ENCODE measurements at regions not wholly inside any gene's neighbourhood (a gene's known extent, or its start where the extent isn't known, plus 50 kb on each side); places are given as distances from the start of the nearest gene placed in this dataset.
"Not testable (repeated sequence)": the region's sequence is repeated elsewhere in the genome, so short reads cannot be mapped to it uniquely, and the experiment has no call there.

GRCh38 chr19:13634658-13635057 is 128.4 kb upstream of the CACNA1A start:
- Histone ChIP-seq H3K4me1 (no peaks in the 10 kb centered on the region), H3K4me3 (no peak overlapping the region), H3K27ac (no peak overlapping the region), H3K9me3 (no peaks in the 10 kb centered on the region), H3K27me3 (peaks cover 2% of the 10 kb centered on the region), H3K36me3 (no peaks in the 10 kb centered on the region)
- TF ChIP-seq, protein P1, sequence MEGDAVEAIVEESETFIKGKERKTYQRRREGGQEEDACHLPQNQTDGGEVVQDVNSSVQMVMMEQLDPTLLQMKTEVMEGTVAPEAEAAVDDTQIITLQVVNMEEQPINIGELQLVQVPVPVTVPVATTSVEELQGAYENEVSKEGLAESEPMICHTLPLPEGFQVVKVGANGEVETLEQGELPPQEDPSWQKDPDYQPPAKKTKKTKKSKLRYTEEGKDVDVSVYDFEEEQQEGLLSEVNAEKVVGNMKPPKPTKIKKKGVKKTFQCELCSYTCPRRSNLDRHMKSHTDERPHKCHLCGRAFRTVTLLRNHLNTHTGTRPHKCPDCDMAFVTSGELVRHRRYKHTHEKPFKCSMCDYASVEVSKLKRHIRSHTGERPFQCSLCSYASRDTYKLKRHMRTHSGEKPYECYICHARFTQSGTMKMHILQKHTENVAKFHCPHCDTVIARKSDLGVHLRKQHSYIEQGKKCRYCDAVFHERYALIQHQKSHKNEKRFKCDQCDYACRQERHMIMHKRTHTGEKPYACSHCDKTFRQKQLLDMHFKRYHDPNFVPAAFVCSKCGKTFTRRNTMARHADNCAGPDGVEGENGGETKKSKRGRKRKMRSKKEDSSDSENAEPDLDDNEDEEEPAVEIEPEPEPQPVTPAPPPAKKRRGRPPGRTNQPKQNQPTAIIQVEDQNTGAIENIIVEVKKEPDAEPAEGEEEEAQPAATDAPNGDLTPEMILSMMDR (IDR thresholded peaks at IDR 0.05), result no peak
- TF ChIP-seq POLR2A (IDR thresholded peaks at IDR 0.05) (no peak), EP300 (IDR thresholded peaks at IDR 0.05) (no peak), POLR2AphosphoS5 (IDR thresholded peaks at IDR 0.05) (no peak)
- no peak for DNase-seq (ENCODE audit: low spot score in 2 of 2)
- 87% methylated on average over 6 of the region's 6 CpGs for WGBS

DNA sequence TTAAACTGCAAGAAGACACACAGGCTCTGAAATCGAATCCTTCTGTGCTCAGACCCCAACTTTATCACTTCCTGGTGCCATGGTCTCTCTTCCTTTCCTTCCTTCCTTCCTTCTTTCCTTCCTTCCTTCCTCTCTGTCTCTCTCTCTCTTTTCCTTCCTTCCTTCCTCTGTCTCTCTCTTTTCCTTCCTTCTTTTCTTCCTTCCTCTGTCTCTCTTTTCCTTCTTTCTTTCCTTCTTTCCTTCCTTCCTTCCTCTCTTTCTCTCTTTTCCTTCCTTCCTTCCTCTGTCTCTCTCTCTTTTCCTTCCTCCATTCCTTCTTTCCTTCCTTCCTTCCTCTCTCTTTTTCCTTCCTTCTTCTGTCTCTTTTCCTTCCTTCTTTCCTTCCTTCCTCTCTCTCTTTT is 127.2 kb upstream of the CACNA1A start:
- Histone ChIP-seq H3K4me1 (no peaks in the 10 kb centered on the region), H3K36me3 (no peaks in the 10 kb centered on the region), H3K27ac (no peak overlapping the region), H3K9me3 (no peaks in the 10 kb centered on the region), H3K4me3 (no peak overlapping the region), H3K27me3 (peaks cover 8% of the 10 kb centered on the region)
- WGBS, result 59% methylated on average over 1 of the region's 1 CpG
- no peak for TF ChIP-seq POLR2AphosphoS5 (IDR thresholded peaks at IDR 0.05)
- no peak for TF ChIP-seq POLR2A (IDR thresholded peaks at IDR 0.05)
- DNase-seq (ENCODE audit: low spot score in 2 of 2), result no peak

- WGBS, result 3% methylated on average over 6 of the region's 6 CpGs
- H3K27ac ChIP-seq, result no peak overlapping the region
- no peak overlapping the region for H3K4me3 ChIP-seq
- H3K27me3 ChIP-seq, result peaks cover 8% of the 10 kb centered on the region
- no peak for TF ChIP-seq POLR2A (IDR thresholded peaks at IDR 0.05)
- no peak for TF ChIP-seq EP300 (IDR thresholded peaks at IDR 0.05)
- TF ChIP-seq POLR2AphosphoS5 (IDR thresholded peaks at IDR 0.05), result no peak
- TF ChIP-seq, protein P1 (IDR thresholded peaks at IDR 0.05), result no peak
- no peaks in the 10 kb centered on the region for H3K4me1 ChIP-seq
- no peaks in the 10 kb centered on the region for H3K36me3 ChIP-seq
- H3K9me3 ChIP-seq, result no peaks in the 10 kb centered on the region
- no peak for DNase-seq (ENCODE audit: low spot score in 2 of 2)
Observed at GRCh38 chr19:13633109-13633508, 126.8 kb upstream of the CACNA1A start.

GRCh38 chr19:13632164-13632563 is 125.9 kb upstream of the CACNA1A start:
- WGBS, result 89% methylated on average over 7 of the region's 7 CpGs
- peaks cover 17% of the 10 kb centered on the region for H3K27me3 ChIP-seq
- DNase-seq (ENCODE audit: low spot score in 2 of 2); H3K9me3 ChIP-seq; H3K4me3 ChIP-seq; H3K27ac ChIP-seq; H3K4me1 ChIP-seq; H3K36me3 ChIP-seq: not testable (repeated sequence)

DNA sequence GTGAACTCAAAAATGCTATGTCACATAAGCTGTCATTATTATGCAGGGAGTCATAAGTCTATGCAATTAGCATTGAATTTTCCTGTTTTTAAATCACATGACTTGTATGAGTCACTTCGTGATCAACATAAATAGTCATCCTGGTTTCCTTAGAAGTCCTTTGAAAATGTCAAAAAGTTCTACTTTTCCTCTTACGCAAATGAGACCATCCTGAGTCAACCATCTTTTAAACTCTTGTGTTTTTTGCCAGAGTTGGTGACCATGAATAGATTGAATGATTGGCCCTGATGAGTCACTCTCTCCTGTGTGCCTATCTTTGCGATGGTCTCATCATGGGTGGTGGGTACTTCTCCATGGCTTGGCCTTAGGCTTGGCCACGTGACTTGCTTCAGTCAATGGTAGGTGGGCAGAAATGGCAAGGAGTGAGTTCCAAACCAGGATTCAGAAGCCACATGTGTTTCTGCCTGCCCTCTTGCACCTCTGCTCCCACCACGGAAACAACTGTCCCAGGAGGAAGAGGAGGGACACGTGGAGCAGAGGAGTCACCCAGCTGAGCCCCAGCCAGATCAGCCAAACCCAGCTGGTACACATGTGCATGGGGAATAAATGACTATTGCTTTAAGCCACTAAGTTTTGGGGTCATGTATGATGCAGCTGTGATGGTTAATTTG is 123.5 kb upstream of the CACNA1A start:
- WGBS, result 72% methylated on average over 6 of the region's 6 CpGs
- Histone ChIP-seq H3K9me3 (no peaks in the 10 kb centered on the region), H3K36me3 (no peaks in the 10 kb centered on the region), H3K4me3 (no peak overlapping the region), H3K27ac (no peak overlapping the region), H3K4me1 (no peaks in the 10 kb centered on the region), H3K27me3 (peaks cover 38% of the 10 kb centered on the region)
- DNase-seq (ENCODE audit: low spot score in 2 of 2), result no peak
- TF ChIP-seq, protein P1 (IDR thresholded peaks at IDR 0.05), result no peak
- TF ChIP-seq EP300 (IDR thresholded peaks at IDR 0.05) (no peak), POLR2A (IDR thresholded peaks at IDR 0.05) (no peak), POLR2AphosphoS5 (IDR thresholded peaks at IDR 0.05) (no peak)

DNA sequence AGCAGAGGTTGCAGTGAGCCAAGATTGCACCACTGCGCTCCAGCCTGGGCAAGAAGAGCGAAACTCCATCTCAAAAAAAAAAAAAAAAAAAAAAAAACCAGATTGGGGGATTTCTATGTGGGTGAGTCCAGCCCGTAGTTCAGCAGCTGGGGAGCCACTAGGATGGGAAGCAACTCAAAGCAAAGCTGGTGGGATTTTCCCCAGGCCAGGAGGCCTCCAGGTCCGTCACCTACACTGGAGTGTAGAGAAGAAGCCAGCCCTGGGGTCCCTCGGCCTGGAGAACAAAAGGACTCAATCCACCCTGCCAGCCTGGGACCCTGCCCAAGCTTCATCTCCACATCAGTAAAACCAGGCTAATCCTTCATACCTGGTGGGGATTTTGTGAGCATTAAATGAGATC is 121.3 kb upstream of the CACNA1A start:
- 82% methylated on average over 5 of the region's 5 CpGs for WGBS
- Histone ChIP-seq H3K4me1 (no peaks in the 10 kb centered on the region), H3K4me3 (no peak overlapping the region), H3K27ac (no peak overlapping the region), H3K36me3 (no peaks in the 10 kb centered on the region), H3K27me3 (peaks cover 60% of the 10 kb centered on the region), H3K9me3 (no peaks in the 10 kb centered on the region)
- TF ChIP-seq POLR2A (IDR thresholded peaks at IDR 0.05) (no peak), POLR2AphosphoS5 (IDR thresholded peaks at IDR 0.05) (no peak), EP300 (IDR thresholded peaks at IDR 0.05) (no peak)
- TF ChIP-seq, protein P1 (IDR thresholded peaks at IDR 0.05), result no peak
- no peak for DNase-seq (ENCODE audit: low spot score in 2 of 2)

Data from suprapubic skin (tissue), 4 donors.